Naive thymus-derived CD8-positive, alpha-beta T cell (primary cell): ENCODE measurements at regions not wholly inside any gene's neighbourhood (a gene's known extent, or its start where the extent isn't known, plus 50 kb on each side); places are given as distances from the start of the nearest gene placed in this dataset.

ENCODE experiments used
- ATAC-seq, 2 donors: fragments of 150-1000 bp; cut with Tn5 transposase in 1 of 2; sonication (Bioruptor Pico), chemical (Tn5 transposase) in 1 of 2; 1 replicate in 1 of 2; 2 replicates in 1 of 2; pipeline ENCODE4 v1.10.0; 2021; ENCODE audit warnings: mild to moderate bottlenecking in 2 of 2, moderate library complexity in 2 of 2
- POLR2A ChIA-PET: fragments of 350-600 bp; sonication (Branson Sonifier 250); formaldehyde crosslinking; loops from one replicate; lab custom pipeline; 2021; ENCODE audit warnings: antibody characterized with exemption; lab: Charles Lee
- DNase-seq, 10 donors: peaks; one replicate each; pipeline versions ENCODE4 v3.0.0 to v3.0.0-alpha.2; 2020 to 2022
- H3K27ac Mint-ChIP-seq, 10 donors: one replicate each; pipeline ENCODE4 v1.8.0; 2020 to 2022; ENCODE audit warnings: mild to moderate bottlenecking in 10 of 10, mixed read lengths in 10 of 10, moderate library complexity in 4 of 10, inconsistent platforms in 1 of 10
- H3K27me3 Mint-ChIP-seq, 5 donors: one replicate each; pipeline ENCODE4 v1.8.0; 2021 to 2022; ENCODE audit warnings: mixed read lengths in 5 of 5
- H3K36me3 Mint-ChIP-seq, 3 donors: one replicate each; pipeline ENCODE4 v1.8.0; 2020 to 2022; ENCODE audit warnings: mixed read lengths in 3 of 3, mild to moderate bottlenecking in 2 of 3, inconsistent platforms in 1 of 3
- H3K4me1 Mint-ChIP-seq, 4 donors: one replicate each; pipeline ENCODE4 v1.8.0; 2021 to 2022; ENCODE audit warnings: mixed read lengths in 4 of 4
- H3K4me3 Mint-ChIP-seq, 10 donors: one replicate each; pipeline ENCODE4 v1.8.0; 2020 to 2022; ENCODE audit warnings: mild to moderate bottlenecking in 10 of 10, mixed read lengths in 10 of 10, moderate library complexity in 6 of 10, inconsistent platforms in 1 of 10
- H3K9me3 Mint-ChIP-seq, 9 donors: one replicate each; pipeline ENCODE4 v1.8.0; 2020 to 2022; ENCODE audit warnings: mixed read lengths in 9 of 9, mild to moderate bottlenecking in 3 of 9, inconsistent platforms in 1 of 9, moderate library complexity in 1 of 9

DNA sequence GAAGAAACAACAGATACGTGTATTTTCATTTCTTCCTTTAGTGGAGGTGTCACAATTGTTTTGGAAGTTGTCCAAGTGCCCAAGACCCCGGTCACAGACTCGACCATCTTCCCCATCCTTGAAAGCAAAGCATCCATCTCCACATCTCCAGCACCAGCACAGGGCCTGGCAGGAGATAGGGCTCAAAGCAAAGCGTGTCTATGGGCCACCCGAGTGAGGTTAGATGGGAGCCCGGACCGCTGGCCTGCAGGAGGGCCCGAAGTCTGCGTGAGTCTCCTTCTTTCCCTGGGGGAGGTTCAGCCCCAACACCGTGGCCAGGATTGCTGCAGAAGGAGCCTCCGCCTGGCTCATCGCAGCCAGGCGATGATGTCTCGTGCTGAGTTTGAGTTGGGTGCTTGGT, 83.5 kb upstream of the SULF2 start:
- POLR2A ChIA-PET, result no interaction called here
- H3K36me3 Mint-ChIP-seq, result peaks cover 0 to under 1% (median 0%) of the 10 kb centered on the region in 3 donors
- peaks cover 0 to under 1% (median 0%) of the 10 kb centered on the region in 9 donors for H3K9me3 Mint-ChIP-seq
- no peak overlapping the region for H3K27ac Mint-ChIP-seq
- no peak overlapping the region for H3K4me3 Mint-ChIP-seq
- peaks cover 0 to 9% (median 4%) of the 10 kb centered on the region in 5 donors for H3K27me3 Mint-ChIP-seq
- no peak for DNase-seq
- no peaks in the 10 kb centered on the region for H3K4me1 Mint-ChIP-seq
- no peak for ATAC-seq

DNA sequence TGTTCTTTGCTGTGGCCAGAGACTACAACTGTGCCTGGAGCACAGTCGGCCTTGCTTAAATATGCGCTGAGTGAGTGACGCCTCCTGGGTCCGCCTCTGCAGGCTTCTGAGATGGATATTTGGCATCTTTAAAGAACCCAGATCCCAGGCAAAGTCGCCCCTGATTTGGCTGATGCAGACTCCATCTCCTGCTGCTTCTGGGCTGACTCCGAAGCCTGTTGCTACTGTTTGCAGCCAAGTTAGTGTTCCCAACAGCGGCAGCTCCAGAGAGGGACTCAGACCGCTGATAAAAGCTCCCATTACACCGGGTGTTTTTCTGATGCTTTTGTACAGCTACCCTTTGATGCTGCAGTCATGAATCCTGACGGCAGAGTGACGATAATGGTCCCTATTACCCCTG, 83.0 kb upstream of the SULF2 start:
- Mint-ChIP-seq H3K27ac (no peak overlapping the region), H3K4me3 (no peak overlapping the region), H3K9me3 (peaks cover 0 to 5% (median 2%) of the 10 kb centered on the region in 9 donors), H3K27me3 (peaks cover 0 to 9% (median 7%) of the 10 kb centered on the region in 5 donors), H3K36me3 (peaks cover 0 to 5% (median 0%) of the 10 kb centered on the region in 3 donors), H3K4me1 (no peaks in the 10 kb centered on the region)
- DNase-seq (no peak), ATAC-seq (no peak)
- POLR2A ChIA-PET, result no interaction called here

DNA sequence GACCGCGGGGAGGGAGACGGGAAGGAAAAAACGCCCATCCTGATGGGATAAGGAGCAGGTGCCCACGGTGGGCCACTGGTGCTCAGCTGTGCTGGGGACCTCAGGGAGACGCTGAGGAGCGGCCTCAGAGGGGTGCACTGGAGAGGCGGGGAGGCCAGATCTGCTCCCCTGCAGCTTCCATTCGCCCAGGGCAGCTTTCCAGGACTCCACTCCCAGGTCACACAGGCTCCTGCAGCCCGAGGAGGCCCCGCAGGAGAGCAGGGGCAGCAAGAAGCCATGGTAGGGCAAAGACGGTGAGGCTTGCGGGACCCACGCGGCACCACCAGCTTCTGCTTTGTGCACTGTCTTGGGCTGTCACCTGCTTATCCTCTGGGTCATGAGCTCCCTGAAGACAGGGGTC, 82.5 kb upstream of the SULF2 start:
- DNase-seq (no peak), ATAC-seq (no peak)
- Mint-ChIP-seq H3K4me3 (no peak overlapping the region), H3K27ac (no peak overlapping the region), H3K4me1 (no peaks in the 10 kb centered on the region), H3K27me3 (peaks cover 0 to 11% (median 7%) of the 10 kb centered on the region in 5 donors), H3K36me3 (peaks cover 0 to 9% (median 0%) of the 10 kb centered on the region in 3 donors), H3K9me3 (peaks cover 0 to 9% (median 3%) of the 10 kb centered on the region in 9 donors)
- POLR2A ChIA-PET, result no interaction called here

- POLR2A ChIA-PET, result no interaction called here
- Mint-ChIP-seq H3K27ac (no peak overlapping the region), H3K36me3 (peaks cover 0 to 11% (median 0%) of the 10 kb centered on the region in 3 donors), H3K9me3 (peaks cover 0 to 9% (median 3%) of the 10 kb centered on the region in 9 donors), H3K4me1 (no peaks in the 10 kb centered on the region), H3K4me3 (no peak overlapping the region), H3K27me3 (peaks cover 0 to 11% (median 6%) of the 10 kb centered on the region in 5 donors)
- ATAC-seq, result no peak
- DNase-seq, result no peak
Measured at GRCh38 chr20:47866480-47866879, 81.2 kb upstream of the SULF2 start.

DNA sequence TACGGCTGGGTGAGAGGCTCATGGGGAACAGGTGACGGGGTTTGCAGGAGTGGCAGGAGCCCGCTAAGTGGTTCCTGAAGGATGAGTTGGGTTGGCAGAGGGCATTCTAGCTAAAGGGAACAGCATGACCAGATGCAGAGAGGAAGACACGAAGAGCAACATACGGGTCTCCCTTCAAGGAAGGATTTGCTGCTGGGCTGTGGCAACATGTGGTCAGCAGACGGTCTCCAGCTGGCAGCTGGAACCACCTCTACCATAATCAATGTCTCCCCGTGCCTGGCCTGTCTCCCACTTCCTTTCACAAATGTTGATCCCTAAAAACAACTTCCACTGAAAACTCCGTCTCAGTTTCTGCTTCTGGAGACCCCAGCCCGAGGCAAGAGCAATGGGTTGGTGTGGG, 80.6 kb upstream of the SULF2 start:
- DNase-seq (no peak), ATAC-seq (no peak)
- Mint-ChIP-seq H3K4me1 (no peaks in the 10 kb centered on the region), H3K27ac (no peak overlapping the region), H3K27me3 (peaks cover 0 to 11% (median 6%) of the 10 kb centered on the region in 5 donors), H3K36me3 (peaks cover 0 to 11% (median 0%) of the 10 kb centered on the region in 3 donors), H3K9me3 (peaks cover 0 to 9% (median 3%) of the 10 kb centered on the region in 9 donors), H3K4me3 (no peak overlapping the region)
- POLR2A ChIA-PET, result no interaction called here

DNA sequence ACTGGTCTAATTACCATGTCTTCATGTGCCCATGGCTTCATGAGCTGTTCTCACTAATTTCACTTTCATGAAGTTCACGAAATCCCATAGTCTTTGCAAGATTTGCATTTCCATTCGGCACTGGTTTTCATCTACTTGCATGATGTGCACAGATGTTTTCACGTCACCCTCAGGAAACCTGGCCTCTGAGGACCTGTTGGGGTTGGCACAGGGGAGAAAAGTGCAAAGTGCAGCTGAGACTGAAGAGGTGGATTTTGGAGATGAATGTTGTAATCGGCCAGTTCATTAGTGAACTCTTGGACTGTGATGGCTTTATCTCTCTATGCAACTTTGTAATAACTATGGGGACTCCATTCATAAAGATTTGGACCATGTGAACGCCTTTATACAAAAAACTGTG, 80.2 kb upstream of the SULF2 start:
- DNase-seq, result no peak
- H3K36me3 Mint-ChIP-seq, result peaks cover 0 to 11% (median 0%) of the 10 kb centered on the region in 3 donors
- H3K27ac Mint-ChIP-seq, result no peak overlapping the region
- H3K4me3 Mint-ChIP-seq, result no peak overlapping the region
- POLR2A ChIA-PET, result no interaction called here
- no peak for ATAC-seq
- peaks cover 0 to 9% (median 3%) of the 10 kb centered on the region in 9 donors for H3K9me3 Mint-ChIP-seq
- H3K27me3 Mint-ChIP-seq, result peaks cover 1 to 11% (median 6%) of the 10 kb centered on the region in 5 donors
- H3K4me1 Mint-ChIP-seq, result no peaks in the 10 kb centered on the region

GRCh38 chr20:47863981-47864380, 78.7 kb upstream of the SULF2 start:
- H3K27ac Mint-ChIP-seq, result no peak overlapping the region
- H3K27me3 Mint-ChIP-seq, result peaks cover 1 to 7% (median 2%) of the 10 kb centered on the region in 5 donors
- peaks cover 0 to 9% (median 3%) of the 10 kb centered on the region in 9 donors for H3K9me3 Mint-ChIP-seq
- POLR2A ChIA-PET, result no interaction called here
- DNase-seq (no peak), ATAC-seq (no peak)
- no peak overlapping the region for H3K4me3 Mint-ChIP-seq
- H3K36me3 Mint-ChIP-seq, result peaks cover 0 to 11% (median 0%) of the 10 kb centered on the region in 3 donors
- H3K4me1 Mint-ChIP-seq, result no peaks in the 10 kb centered on the region

DNA sequence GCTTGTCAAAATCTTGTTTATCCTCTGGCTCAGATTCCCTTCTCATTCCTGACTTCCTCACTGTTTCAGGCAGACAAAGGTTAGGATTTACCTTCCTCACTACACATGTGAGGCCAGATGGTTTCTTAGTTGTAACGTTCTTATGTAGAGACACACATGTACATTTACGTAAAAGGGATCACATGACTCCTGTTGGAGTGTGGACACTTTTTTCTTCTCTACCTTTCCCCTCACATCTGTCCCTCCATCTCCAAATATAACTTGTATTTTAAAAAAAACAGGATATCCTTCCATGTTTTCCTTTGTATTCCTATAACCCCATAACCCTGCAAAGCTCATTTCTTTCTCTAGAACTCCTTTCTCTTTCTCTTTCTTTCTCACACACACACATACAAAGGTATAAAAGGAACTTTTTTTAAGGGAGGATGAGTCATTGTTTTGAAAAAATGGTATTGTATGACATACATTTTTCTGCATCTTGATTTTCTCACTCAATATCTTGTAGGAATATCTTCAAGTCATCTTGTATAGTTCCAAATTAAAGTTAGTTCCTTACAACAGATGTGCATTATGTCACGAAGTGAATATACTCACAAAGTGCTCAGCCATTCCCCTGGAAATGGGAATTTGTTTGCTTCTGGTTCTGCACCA, 78.2 kb upstream of the SULF2 start:
- ATAC-seq (no peak), DNase-seq (no peak)
- H3K4me1 Mint-ChIP-seq, result no peaks in the 10 kb centered on the region
- peaks cover 0 to 7% (median 2%) of the 10 kb centered on the region in 5 donors for H3K27me3 Mint-ChIP-seq
- H3K4me3 Mint-ChIP-seq, result no peak overlapping the region
- H3K27ac Mint-ChIP-seq, result no peak overlapping the region
- POLR2A ChIA-PET, result no interaction called here
- H3K36me3 Mint-ChIP-seq, result peaks cover 0 to 11% (median 0%) of the 10 kb centered on the region in 3 donors
- H3K9me3 Mint-ChIP-seq, result peaks cover 0 to 9% (median 3%) of the 10 kb centered on the region in 9 donors

GRCh38 chr20:47862574-47863240, 77.4 kb upstream of the SULF2 start:
- Mint-ChIP-seq H3K36me3 (peaks cover 0 to 11% (median 0%) of the 10 kb centered on the region in 3 donors), H3K4me1 (no peaks in the 10 kb centered on the region), H3K9me3 (peaks cover 0 to 9% (median 3%) of the 10 kb centered on the region in 9 donors), H3K27me3 (peaks cover 0 to 7% (median 2%) of the 10 kb centered on the region in 5 donors), H3K27ac (no peak overlapping the region), H3K4me3 (no peak overlapping the region)
- DNase-seq (no peak), ATAC-seq (no peak)
- POLR2A ChIA-PET, result no interaction called here

GRCh38 chr20:47861116-47861515, 75.8 kb upstream of the SULF2 start:
- peaks cover 0 to 7% (median 2%) of the 10 kb centered on the region in 5 donors for H3K27me3 Mint-ChIP-seq
- H3K36me3 Mint-ChIP-seq, result peaks cover 0 to 11% (median 0%) of the 10 kb centered on the region in 3 donors
- H3K9me3 Mint-ChIP-seq, result peaks cover 0 to 9% (median 3%) of the 10 kb centered on the region in 9 donors
- ATAC-seq (no peak), DNase-seq (no peak)
- H3K27ac Mint-ChIP-seq, result no peak overlapping the region
- no peak overlapping the region for H3K4me3 Mint-ChIP-seq
- POLR2A ChIA-PET, result no interaction called here
- no peaks in the 10 kb centered on the region for H3K4me1 Mint-ChIP-seq

- ATAC-seq (no peak), DNase-seq (no peak)
- Mint-ChIP-seq H3K4me3 (no peak overlapping the region), H3K4me1 (no peaks in the 10 kb centered on the region), H3K27me3 (peaks cover 0 to 7% (median 0%) of the 10 kb centered on the region in 5 donors), H3K27ac (no peak overlapping the region), H3K36me3 (peaks cover 0 to 11% (median 0%) of the 10 kb centered on the region in 3 donors), H3K9me3 (peaks cover 0 to 9% (median 3%) of the 10 kb centered on the region in 9 donors)
- POLR2A ChIA-PET, result no interaction called here
Measured at GRCh38 chr20:47860049-47860830, 75.0 kb upstream of the SULF2 start.

- Mint-ChIP-seq H3K27me3 (peaks cover 0 to 7% (median 0%) of the 10 kb centered on the region in 5 donors), H3K27ac (no peak overlapping the region), H3K4me1 (no peaks in the 10 kb centered on the region), H3K9me3 (peaks cover 0 to 9% (median 3%) of the 10 kb centered on the region in 9 donors), H3K36me3 (peaks cover 0 to 11% (median 0%) of the 10 kb centered on the region in 3 donors), H3K4me3 (no peak overlapping the region)
- POLR2A ChIA-PET, result no interaction called here
- ATAC-seq (no peak), DNase-seq (no peak)
Measured at GRCh38 chr20:47859278-47859677, 74.0 kb upstream of the SULF2 start.
